WERI-Rb-1 (cell line): ENCODE measurements at regions not wholly inside any gene's neighbourhood (a gene's known extent, or its start where the extent isn't known, plus 50 kb on each side); places are given as distances from the start of the nearest gene placed in this dataset.

Source experiments
- DNase-seq: peaks from one replicate; pipeline ENCODE4 v3.0.0-alpha.2; 2020
- H3K27ac ChIP-seq: fragments of 250-450 bp; sonication (Bioruptor Pico); 2 replicates; pipeline ENCODE4 v1.5.1; 2020; ENCODE audit warnings: mild to moderate bottlenecking, moderate library complexity
- H3K27me3 ChIP-seq: fragments of 250-450 bp; sonication (Bioruptor Pico); 2 replicates; pipeline ENCODE4 v1.5.1; 2021; ENCODE audit warnings: mild to moderate bottlenecking, low read depth, moderate library complexity; ENCODE audit not compliant: insufficient read depth, severe bottlenecking
- H3K36me3 ChIP-seq: fragments of 250-450 bp; sonication (Bioruptor Pico); 2 replicates; pipeline ENCODE4 v1.5.1; 2020; ENCODE audit warnings: mild to moderate bottlenecking, moderate library complexity
- H3K4me3 ChIP-seq: 2 replicates; pipeline ENCODE4 v1.5.1; 2011; ENCODE audit warnings: low read depth, mild to moderate bottlenecking, control low read depth, low read length
- H3K9me3 ChIP-seq: fragments of 250-450 bp; sonication (Bioruptor Pico); 2 replicates; pipeline ENCODE4 v1.5.1; 2021; ENCODE audit warnings: mild to moderate bottlenecking, moderate library complexity; ENCODE audit not compliant: severe bottlenecking
- CTCF ChIP-seq: IDR thresholded peaks from 2 replicates; pipeline ENCODE4 v1.5.1; 2011; ENCODE audit warnings: low read depth, mild to moderate bottlenecking, control low read depth, inconsistent platforms, low read length

GRCh38 chr10:128400564-128400963, 274.3 kb upstream of the MKI67 start:
- Histone ChIP-seq H3K9me3 (peaks cover 5% of the 10 kb centered on the region), H3K4me3 (no peak overlapping the region), H3K27ac (no peak overlapping the region), H3K36me3 (no peaks in the 10 kb centered on the region), H3K27me3 (no peaks in the 10 kb centered on the region)
- no peak for TF ChIP-seq CTCF
- no peak for DNase-seq

GRCh38 chr10:128405450-128405849, 279.2 kb upstream of the MKI67 start:
- TF ChIP-seq CTCF = no peak
- DNase-seq = no peak
- Histone ChIP-seq H3K27me3 (no peaks in the 10 kb centered on the region), H3K36me3 (no peaks in the 10 kb centered on the region), H3K27ac (no peak overlapping the region), H3K9me3 (peaks cover 5% of the 10 kb centered on the region), H3K4me3 (no peak overlapping the region)

GRCh38 chr10:128411643-128412042, 285.4 kb upstream of the MKI67 start:
- Histone ChIP-seq H3K4me3 (no peak overlapping the region), H3K9me3 (no peaks in the 10 kb centered on the region), H3K36me3 (no peaks in the 10 kb centered on the region), H3K27ac (no peak overlapping the region), H3K27me3 (no peaks in the 10 kb centered on the region)
- DNase-seq = no peak
- TF ChIP-seq CTCF = no peak

- Histone ChIP-seq H3K4me3 (no peak overlapping the region), H3K27me3 (no peaks in the 10 kb centered on the region), H3K36me3 (no peaks in the 10 kb centered on the region), H3K9me3 (no peaks in the 10 kb centered on the region), H3K27ac (no peak overlapping the region)
- no peak for TF ChIP-seq CTCF
- no peak for DNase-seq
Measured at GRCh38 chr10:128414568-128414967, 288.3 kb upstream of the MKI67 start.

GRCh38 chr10:128416231-128416630, 290.0 kb upstream of the MKI67 start:
- Histone ChIP-seq H3K4me3 (no peak overlapping the region), H3K36me3 (no peaks in the 10 kb centered on the region), H3K27me3 (no peaks in the 10 kb centered on the region), H3K9me3 (no peaks in the 10 kb centered on the region), H3K27ac (no peak overlapping the region)
- TF ChIP-seq CTCF = no peak
- DNase-seq = no peak

GRCh38 chr10:128417826-128418225, 291.6 kb upstream of the MKI67 start:
- H3K4me3 ChIP-seq = no peak overlapping the region
- H3K9me3 ChIP-seq = no peaks in the 10 kb centered on the region
- H3K27ac ChIP-seq = no peak overlapping the region
- TF ChIP-seq CTCF = no peak
- DNase-seq = no peak
- H3K27me3 ChIP-seq = no peaks in the 10 kb centered on the region
- H3K36me3 ChIP-seq = no peaks in the 10 kb centered on the region
